HG03521 (cell line): ENCODE measurements at regions not wholly inside any gene's neighbourhood (a gene's known extent, or its start where the extent isn't known, plus 50 kb on each side); places are given as distances from the start of the nearest gene placed in this dataset.

Experiments used
- ATAC-seq: cut with Tn5 transposase; IDR thresholded peaks from one replicate; pipeline ENCODE4 v1.9.1; 2021; ENCODE audit warnings: mild to moderate bottlenecking, moderate library complexity; ENCODE audit not compliant: unreplicated experiment

DNA sequence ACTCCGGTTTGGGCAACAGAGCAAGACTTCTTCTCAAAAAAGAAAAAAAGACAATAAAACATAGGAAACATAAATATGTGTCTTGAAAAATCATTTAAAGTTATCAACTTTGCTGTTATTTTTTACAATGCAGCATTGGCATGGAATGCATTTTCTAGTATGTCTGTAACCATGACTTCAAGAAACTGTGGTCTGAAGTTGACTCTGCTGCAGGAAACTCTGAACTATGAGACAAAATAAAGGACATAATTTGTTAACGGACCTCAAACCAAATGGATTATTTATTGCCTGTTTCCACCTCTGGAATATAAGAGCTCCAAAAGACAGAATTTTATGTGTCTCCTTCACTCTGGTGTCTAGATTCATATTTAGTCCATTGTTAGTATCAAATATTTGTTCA, 79.1 kb downstream of the TRIB2 start:
- no peak for ATAC-seq

- ATAC-seq: no peak
Observed at GRCh38 chr2:12796657-12797056, 79.9 kb downstream of the TRIB2 start.

GRCh38 chr2:12797815-12798214, 81.1 kb downstream of the TRIB2 start:
- no peak for ATAC-seq

- ATAC-seq: no peak
Observed at GRCh38 chr2:12803607-12804006, 86.9 kb downstream of the TRIB2 start.

DNA sequence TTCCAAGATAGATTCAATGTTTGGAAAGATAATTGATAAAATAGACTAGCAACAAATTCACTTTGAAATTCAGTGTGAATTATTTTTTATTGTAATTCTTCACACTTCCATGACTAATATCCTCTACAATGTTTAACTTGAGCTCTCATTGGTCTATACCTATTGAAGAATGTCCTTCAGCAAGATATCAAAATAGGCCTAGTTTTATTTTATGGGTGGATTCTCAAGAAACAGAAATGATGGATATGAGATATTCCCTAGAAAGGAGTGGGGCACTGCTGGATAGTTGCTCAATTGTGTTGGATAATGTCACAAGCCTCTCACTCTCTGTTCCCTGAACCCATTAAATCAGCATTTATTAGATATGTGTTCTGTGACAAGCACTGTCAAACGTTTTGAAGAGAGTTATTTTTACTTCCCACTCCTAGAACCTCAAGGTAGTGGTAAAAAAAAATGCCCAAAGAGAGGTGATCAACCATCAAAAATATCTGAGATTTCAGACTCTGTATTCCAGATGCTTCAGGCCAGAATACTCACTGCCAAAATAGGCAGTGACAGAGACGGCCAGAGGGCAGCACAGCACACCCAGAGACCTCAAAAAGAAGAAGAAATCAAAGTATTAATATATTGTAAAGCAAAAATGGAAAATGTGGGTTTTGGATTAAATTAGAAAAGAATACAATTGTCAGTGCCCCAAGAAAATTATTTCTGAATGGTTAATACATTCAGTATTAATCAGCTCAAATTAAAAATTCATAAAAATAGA, 87.5 kb downstream of the TRIB2 start:
- ATAC-seq: no peak

GRCh38 chr2:12805033-12805432, 88.3 kb downstream of the TRIB2 start:
- no peak for ATAC-seq

DNA sequence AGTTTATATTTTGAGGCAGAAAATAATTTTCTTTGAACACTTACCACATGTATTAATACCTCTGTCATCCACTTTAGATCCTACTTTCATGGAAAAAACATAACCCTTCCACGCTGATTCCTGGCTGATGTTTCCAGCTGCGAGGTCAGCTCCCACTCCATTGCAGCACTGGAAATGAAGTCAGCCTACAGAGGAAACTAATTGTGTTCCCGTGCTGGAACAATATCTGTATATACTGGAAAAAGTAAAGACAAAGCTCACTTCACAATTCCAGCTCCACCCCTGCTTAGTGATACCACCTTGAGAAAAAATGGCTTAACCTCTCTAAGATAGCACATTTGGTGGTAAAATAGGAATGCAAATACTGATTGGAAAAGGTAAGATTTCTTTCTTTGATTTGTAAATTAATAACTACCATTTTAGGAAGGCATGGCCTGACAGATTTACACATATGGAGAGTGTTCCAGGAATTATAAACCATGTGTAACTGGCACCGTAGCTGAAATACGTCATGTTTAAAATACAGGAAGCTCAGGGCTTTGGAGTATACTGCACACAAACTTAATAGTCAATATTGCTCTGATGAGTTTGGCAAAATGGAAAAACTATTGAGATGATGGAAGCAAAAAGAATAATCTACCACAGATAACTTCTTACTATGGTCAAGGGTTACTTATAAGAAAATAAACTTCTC, 90.0 kb downstream of the TRIB2 start:
- ATAC-seq: no peak

DNA sequence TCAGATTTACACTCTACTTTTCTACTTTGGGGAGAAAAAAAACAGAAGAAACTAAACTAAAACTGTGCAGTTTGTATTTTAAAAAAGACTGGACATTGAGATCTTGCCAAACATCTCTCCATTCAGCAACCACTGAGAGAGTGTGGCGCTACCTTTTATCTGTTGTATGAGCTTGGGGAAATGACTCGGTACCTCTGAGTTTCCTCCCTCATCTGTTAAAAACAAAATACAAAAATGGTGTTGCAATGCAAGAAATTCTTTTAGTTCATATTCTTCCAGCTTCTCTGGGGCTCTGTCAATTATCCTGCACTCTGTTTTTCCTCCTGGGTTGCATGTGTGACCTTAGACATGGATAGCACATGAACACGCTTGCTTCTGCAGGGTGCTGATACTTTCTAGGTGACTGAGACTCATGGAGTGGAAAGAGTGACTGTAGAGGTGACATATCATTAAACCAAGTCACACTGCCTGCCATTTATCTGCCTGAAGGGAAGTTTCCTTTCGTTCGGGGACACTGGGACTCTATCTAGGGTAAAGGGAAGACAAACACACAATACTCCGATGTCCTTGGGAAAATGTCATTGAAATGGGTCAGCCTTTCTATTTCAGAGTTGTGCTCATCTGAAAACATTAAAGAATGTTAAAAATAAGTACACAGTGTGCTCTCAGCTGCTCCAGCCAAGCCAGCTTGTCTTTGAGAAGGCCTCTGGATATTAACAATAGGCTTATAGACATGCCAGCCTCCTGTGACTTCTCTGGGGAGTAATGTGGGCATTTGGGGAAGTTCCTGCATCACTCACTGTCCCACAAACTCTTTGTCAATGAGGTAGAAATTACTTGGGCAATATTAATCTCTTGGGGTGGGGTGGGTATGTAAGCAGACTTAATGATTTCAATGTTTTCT, 91.4 kb downstream of the TRIB2 start:
- no peak for ATAC-seq

- no peak for ATAC-seq
Observed at GRCh38 chr2:12809526-12809925, 92.8 kb downstream of the TRIB2 start.

DNA sequence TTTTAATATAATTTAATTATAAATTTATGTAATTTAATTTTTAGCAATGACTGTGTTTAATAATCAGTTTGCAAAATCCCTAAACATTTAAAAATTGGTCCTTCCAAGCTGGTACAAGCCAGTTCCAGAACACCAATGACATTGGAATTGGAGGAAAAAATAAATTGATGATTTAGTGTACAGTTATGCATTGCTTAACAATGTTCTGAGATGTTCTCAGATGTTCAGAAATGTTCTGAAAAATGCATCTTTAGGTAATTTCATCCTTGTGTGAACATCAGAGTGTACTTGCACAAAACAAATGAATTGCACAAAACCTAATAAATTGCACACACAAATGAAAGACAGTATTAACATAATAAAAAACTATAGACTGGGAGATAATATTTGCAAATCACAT, 95.2 kb downstream of the TRIB2 start:
- no peak for ATAC-seq

- no peak for ATAC-seq
Observed at GRCh38 chr2:12813166-12813565, 96.4 kb downstream of the TRIB2 start.

- ATAC-seq: no peak
Observed at GRCh38 chr2:12816379-12817306, 99.9 kb downstream of the TRIB2 start.

DNA sequence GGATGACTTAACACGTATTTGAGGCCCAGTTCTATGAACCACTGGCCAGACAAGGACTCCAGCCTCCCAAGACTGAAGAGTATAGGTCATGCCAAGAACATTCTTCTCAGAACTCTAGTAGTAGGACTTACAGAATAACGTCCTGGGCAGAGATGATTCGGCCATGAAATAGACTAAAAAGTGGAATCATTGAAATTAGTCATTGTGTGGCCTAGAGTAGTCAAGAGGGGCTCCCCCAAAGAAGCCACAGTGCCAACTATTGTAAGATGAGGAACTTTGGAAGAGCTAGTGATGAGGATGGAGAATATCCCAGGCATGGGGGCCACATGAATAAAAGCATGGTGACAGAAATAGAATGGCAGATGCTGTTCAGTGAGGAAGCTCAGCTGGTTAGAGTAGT, 101.1 kb downstream of the TRIB2 start:
- no peak for ATAC-seq

DNA sequence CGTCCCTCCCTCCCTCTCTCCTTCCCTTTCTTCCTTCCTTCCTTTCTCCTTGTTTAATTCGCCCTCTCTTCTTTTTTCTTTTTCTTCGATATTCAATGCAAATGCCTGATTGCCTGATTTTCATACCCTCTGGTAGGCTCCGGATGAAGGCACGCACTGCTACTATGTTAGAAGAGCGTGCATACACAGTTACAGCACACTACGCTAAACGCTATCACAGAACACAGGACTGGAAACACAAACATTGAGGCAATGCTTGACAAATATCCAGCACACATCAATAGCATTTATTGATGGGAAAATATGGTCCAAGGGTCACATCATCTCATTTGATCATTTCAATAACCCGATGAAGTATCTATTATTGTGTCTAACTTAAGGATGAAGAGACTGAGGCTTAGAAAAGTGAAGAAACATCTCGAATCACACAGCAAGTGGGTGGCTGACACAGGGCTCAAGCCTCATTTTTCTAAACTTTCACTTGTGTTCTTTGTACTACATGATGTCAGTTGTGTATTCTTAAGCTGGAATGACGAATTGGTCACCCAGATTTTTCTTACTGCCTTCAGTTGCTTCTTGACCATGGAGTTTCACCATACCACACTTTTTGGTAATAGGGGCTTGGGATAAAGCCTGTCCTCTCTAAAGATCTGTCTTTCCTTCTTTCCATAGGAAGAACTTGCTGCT, 101.8 kb downstream of the TRIB2 start:
- no peak for ATAC-seq

DNA sequence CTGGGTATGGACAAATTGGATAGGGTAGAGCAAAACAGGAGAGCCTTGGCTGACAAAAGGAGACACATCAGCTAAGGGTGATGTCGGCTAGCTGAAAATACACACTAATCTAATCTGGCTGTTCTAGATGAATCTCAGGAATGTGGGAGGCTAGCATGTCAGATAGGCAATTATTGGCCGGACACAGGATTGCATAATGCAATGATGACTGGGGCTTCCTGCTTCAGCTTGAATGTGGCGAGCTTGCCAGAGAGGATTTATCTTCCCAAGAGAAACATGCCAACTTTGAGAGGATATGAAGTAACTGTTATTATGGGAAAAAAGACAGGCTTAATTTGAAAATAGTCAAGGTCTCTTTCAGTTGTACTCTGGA, 102.4 kb downstream of the TRIB2 start:
- no peak for ATAC-seq

- no peak for ATAC-seq
Observed at GRCh38 chr2:12819721-12820120, 103.0 kb downstream of the TRIB2 start.

DNA sequence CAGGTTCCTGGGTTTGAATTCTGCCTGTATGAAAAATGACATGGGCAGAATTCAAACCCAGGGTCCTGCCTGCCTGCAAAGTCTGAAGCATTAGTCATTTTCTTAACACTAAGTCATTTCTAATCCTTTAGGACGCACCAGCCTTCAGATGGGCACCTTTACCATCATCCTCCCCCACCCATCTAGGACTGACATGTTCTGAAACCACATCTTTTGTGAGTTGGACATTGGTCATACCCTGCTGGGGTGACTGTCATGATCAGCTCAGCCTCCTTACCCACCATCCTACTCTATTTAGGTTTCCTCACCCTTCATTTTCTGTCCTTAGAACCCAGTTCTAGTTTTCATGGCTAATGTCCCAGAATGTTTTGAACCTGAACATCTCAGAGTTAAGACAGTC, 104.9 kb downstream of the TRIB2 start:
- no peak for ATAC-seq

- no peak for ATAC-seq
Observed at GRCh38 chr2:12824351-12824777, 107.6 kb downstream of the TRIB2 start.

DNA sequence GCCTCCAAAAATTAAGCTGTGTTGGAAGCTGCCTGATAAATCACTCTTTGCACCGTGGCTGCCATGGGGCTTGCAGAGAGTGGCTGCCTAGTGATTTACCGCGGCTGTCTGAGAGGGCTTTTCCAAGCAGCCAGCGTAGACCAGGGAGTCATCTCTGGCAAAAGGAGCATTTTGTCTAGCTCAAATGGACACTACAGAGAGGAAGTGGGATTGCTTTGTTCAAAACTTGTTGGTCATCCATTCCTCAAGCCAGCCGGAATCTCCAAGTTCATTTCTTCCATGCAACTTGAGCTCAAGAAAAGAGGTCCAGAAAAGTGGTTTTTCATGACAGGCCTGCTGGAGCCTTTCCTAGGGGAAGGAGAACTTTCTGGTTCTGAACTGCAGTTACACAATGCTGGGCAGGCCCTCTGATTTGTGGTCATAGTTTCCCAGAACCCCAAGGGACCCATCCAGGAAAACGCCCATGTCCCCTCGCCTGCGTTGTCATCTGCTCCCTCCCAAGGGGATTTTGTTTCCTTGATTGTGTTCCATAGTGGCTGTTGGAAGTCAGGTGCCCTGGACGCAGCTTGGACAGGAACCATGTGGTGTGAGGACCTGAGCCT, 108.1 kb downstream of the TRIB2 start:
- no peak for ATAC-seq

- no peak for ATAC-seq
Observed at GRCh38 chr2:12826781-12827180, 110.0 kb downstream of the TRIB2 start.
